ENCODE measurements at regions not wholly inside any gene's neighbourhood (a gene's known extent, or its start where the extent isn't known, plus 50 kb on each side); places are given as distances from the start of the nearest gene placed in this dataset.

GRCh38 chr5:33170411-33170810, 270.4 kb upstream of the TARS1 start:
- TF ChIP-seq CTCF (IDR thresholded peaks at IDR 0.05) (no peak), EP300 (IDR thresholded peaks at IDR 0.05) (no peak)

Data from esophagus muscularis mucosa (tissue), 3 donors.